Panc1 (cell line): ENCODE measurements at regions not wholly inside any gene's neighbourhood (a gene's known extent, or its start where the extent isn't known, plus 50 kb on each side); places are given as distances from the start of the nearest gene placed in this dataset.

Experiments
- ATAC-seq: fragments of 200-7000 bp; cut with Tn5 transposase; 2 replicates; pipeline ENCODE4 v1.9.1; 2020; ENCODE audit warnings: mild to moderate bottlenecking, moderate library complexity
- BruUV-seq: library from RNA; stranded (reverse); fragments of 400-500 nt; replicated peaks from 2 replicates; lab custom pipeline; 2021; lab: Mats Ljungman, UMichigan
- CTCF ChIA-PET: fragments of 300-600 bp; sonication (Branson Sonifier 250); formaldehyde crosslinking; loops from one replicate; lab custom pipeline; 2022; ENCODE audit warnings: antibody characterized with exemption; lab: Charles Lee
- POLR2A ChIA-PET: fragments of 300-600 bp; sonication (Branson Sonifier 250); formaldehyde crosslinking; loops from one replicate; lab custom pipeline; 2022; ENCODE audit warnings: antibody characterized with exemption; lab: Charles Lee
- DNase-seq: peaks from one replicate; pipeline ENCODE4 v3.0.0-alpha.2; 2010; ENCODE audit warnings: low read depth, low spot score
- H3K27ac ChIP-seq: 2 replicates; pipeline ENCODE4 v1.5.1; 2011; ENCODE audit warnings: mild to moderate bottlenecking, low read length, inconsistent platforms
- H3K27me3 ChIP-seq: fragments of 200-500 bp; sonication (Bioruptor generic); 2 replicates; pipeline ENCODE4 v1.6.0; 2014; ENCODE audit warnings: low read length, inconsistent platforms; ENCODE audit not compliant: control insufficient read depth, insufficient read depth
- H3K36me3 ChIP-seq: fragments of 200-500 bp; sonication (Bioruptor generic); 2 replicates; pipeline ENCODE4 v1.5.1; 2014; ENCODE audit warnings: inconsistent platforms, mild to moderate bottlenecking, low read length, moderate library complexity; ENCODE audit not compliant: control insufficient read depth, insufficient read depth
- H3K4me1 ChIP-seq: 2 replicates; pipeline ENCODE4 v1.5.1; 2011; ENCODE audit warnings: inconsistent platforms, mild to moderate bottlenecking, low read length, moderate library complexity; ENCODE audit not compliant: control insufficient read depth, insufficient read depth
- H3K4me3 ChIP-seq, 2 experiments: 2 replicates each; pipeline ENCODE4 v1.5.1; 2011 to 2012; ENCODE audit warnings: low read depth in 2 of 2, low read length in 2 of 2, mild to moderate bottlenecking in 2 of 2, inconsistent platforms in 1 of 2, moderate library complexity in 1 of 2
- H3K9me3 ChIP-seq: fragments of 200-500 bp; sonication (Bioruptor generic); 2 replicates; pipeline ENCODE4 v1.5.1; 2014; ENCODE audit warnings: low read depth, mild to moderate bottlenecking, inconsistent platforms, low read length, moderate library complexity; ENCODE audit not compliant: control insufficient read depth, insufficient read depth
- POLR2AphosphoS5 ChIP-seq: IDR thresholded peaks from 2 replicates; pipeline ENCODE4 v1.6.1; 2012; ENCODE audit warnings: mild to moderate bottlenecking, low read depth, low read length, moderate library complexity
- SIN3A ChIP-seq: IDR thresholded peaks from 2 replicates; pipeline ENCODE4 v1.6.1; 2012; ENCODE audit warnings: low read depth, mild to moderate bottlenecking, low read length, moderate library complexity, borderline replicate concordance; ENCODE audit not compliant: insufficient read depth
- TCF7L2 ChIP-seq: IDR thresholded peaks from 2 replicates; pipeline ENCODE4 v1.6.1; 2011; ENCODE audit warnings: mild to moderate bottlenecking, low read depth, low read length, inconsistent platforms
- in situ Hi-C: cut with HindIII; loops from 2 replicates; pipeline ENCODE4 v1.10.0; 2016; ENCODE audit warnings: low sequenced_read_pairs, low pct_unique_long_range_greater_than_20kb
- intact Hi-C: fragments of 100-400 bp; cut with micrococcal nuclease; formaldehyde crosslinking; loops from one replicate; pipeline ENCODE4 v1.10.0; 2022; ENCODE audit not compliant: unreplicated experiment
- TF ChIP-seq, protein P1 (sequence below): fragments of 450-650 bp; IDR thresholded peaks from 2 replicates; pipeline ENCODE4 v1.5.1; 2017; ENCODE audit warnings: mild to moderate bottlenecking
- TF ChIP-seq, protein P2 (sequence below), 2 experiments: IDR thresholded peaks; 2 replicates each; pipeline ENCODE4 v1.6.1; 2011 to 2012; ENCODE audit warnings: low read depth in 2 of 2, control low read depth in 1 of 2, low read length in 1 of 2, mild to moderate bottlenecking in 1 of 2, moderate library complexity in 1 of 2; ENCODE audit not compliant: insufficient read depth in 1 of 2

DNA sequence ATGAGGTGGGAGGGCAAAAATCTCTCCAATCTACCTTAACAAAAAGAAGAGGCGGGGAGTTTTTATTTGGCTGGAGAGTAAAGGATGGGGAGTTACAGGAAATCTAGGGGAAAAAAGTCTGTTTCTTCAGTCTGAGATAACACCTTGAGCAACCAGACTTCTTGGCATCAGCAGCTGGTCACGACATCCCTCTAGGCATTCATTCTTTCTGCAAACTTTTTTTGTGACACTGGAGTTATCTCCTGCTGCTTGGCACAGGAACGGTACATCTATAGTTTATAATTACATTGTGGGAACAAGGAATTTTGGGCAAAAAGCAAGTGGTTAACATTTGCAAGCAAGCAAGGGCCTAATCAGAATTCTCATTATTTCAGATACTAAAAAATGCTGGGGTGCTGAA is 50.6 kb upstream of the IFNGR1 start:
- no peaks in the 10 kb centered on the region for H3K9me3 ChIP-seq
- TF ChIP-seq POLR2AphosphoS5 = no peak
- TF ChIP-seq, protein P1, sequence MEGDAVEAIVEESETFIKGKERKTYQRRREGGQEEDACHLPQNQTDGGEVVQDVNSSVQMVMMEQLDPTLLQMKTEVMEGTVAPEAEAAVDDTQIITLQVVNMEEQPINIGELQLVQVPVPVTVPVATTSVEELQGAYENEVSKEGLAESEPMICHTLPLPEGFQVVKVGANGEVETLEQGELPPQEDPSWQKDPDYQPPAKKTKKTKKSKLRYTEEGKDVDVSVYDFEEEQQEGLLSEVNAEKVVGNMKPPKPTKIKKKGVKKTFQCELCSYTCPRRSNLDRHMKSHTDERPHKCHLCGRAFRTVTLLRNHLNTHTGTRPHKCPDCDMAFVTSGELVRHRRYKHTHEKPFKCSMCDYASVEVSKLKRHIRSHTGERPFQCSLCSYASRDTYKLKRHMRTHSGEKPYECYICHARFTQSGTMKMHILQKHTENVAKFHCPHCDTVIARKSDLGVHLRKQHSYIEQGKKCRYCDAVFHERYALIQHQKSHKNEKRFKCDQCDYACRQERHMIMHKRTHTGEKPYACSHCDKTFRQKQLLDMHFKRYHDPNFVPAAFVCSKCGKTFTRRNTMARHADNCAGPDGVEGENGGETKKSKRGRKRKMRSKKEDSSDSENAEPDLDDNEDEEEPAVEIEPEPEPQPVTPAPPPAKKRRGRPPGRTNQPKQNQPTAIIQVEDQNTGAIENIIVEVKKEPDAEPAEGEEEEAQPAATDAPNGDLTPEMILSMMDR = no peak
- no peak for TF ChIP-seq TCF7L2
- TF ChIP-seq, protein P2, sequence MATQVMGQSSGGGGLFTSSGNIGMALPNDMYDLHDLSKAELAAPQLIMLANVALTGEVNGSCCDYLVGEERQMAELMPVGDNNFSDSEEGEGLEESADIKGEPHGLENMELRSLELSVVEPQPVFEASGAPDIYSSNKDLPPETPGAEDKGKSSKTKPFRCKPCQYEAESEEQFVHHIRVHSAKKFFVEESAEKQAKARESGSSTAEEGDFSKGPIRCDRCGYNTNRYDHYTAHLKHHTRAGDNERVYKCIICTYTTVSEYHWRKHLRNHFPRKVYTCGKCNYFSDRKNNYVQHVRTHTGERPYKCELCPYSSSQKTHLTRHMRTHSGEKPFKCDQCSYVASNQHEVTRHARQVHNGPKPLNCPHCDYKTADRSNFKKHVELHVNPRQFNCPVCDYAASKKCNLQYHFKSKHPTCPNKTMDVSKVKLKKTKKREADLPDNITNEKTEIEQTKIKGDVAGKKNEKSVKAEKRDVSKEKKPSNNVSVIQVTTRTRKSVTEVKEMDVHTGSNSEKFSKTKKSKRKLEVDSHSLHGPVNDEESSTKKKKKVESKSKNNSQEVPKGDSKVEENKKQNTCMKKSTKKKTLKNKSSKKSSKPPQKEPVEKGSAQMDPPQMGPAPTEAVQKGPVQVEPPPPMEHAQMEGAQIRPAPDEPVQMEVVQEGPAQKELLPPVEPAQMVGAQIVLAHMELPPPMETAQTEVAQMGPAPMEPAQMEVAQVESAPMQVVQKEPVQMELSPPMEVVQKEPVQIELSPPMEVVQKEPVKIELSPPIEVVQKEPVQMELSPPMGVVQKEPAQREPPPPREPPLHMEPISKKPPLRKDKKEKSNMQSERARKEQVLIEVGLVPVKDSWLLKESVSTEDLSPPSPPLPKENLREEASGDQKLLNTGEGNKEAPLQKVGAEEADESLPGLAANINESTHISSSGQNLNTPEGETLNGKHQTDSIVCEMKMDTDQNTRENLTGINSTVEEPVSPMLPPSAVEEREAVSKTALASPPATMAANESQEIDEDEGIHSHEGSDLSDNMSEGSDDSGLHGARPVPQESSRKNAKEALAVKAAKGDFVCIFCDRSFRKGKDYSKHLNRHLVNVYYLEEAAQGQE (IDR thresholded peaks at IDR 0.05; ENCODE audit: insufficient read depth in 1 of 2, low read depth in 2 of 2, low read length in 1 of 2) = no peak
- no peak for TF ChIP-seq SIN3A
- 0 out of 2 replicates have a peak, but pooled peaks cover 4% of the 10 kb centered on the region for H3K27me3 ChIP-seq
- ATAC-seq (no peak), DNase-seq (no peak)
- ChIA-PET POLR2A (no interaction called here), CTCF (no interaction called here)
- intact Hi-C loops = loop anchor here (5.0 kb wide), 1 partner anchor 147 kb away; no protein-coding TSS in a partner anchor
- in situ Hi-C loops = no loop called here
- H3K4me1 ChIP-seq = no peaks in the 10 kb centered on the region
- H3K27ac ChIP-seq = no peak overlapping the region
- no peak overlapping the region for H3K4me3 ChIP-seq
- no peaks in the 10 kb centered on the region for H3K36me3 ChIP-seq
- BruUV-seq = no TSS peak

DNA sequence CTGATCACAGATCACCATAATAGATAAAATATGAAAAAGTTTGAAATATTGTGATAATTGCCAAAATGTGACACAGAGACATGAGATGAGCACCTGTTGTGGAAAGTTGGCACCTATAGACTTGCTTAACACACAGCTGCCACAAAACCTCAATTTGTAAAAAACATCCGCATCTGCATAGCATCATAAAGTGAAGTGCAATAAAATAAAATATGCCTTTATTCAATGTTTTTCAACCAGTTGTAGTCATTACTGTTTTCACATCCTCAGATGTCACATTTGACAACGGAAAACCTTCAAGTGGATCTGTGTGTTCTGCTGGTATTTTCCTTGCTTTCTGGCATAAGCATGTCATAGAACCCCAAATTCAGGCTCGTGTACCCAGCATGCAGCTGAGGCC is 50.2 kb upstream of the IFNGR1 start:
- intact Hi-C loops = no loop called here
- ChIA-PET POLR2A (no interaction called here), CTCF (no interaction called here)
- no peak overlapping the region for H3K27ac ChIP-seq
- no TSS peak for BruUV-seq
- no peaks in the 10 kb centered on the region for H3K4me1 ChIP-seq
- H3K9me3 ChIP-seq = no peaks in the 10 kb centered on the region
- no peak overlapping the region for H3K4me3 ChIP-seq
- ATAC-seq = no peak
- H3K27me3 ChIP-seq = 0 out of 2 replicates have a peak, but pooled peaks cover 4% of the 10 kb centered on the region
- in situ Hi-C loops = no loop called here
- DNase-seq = no peak
- H3K36me3 ChIP-seq = no peaks in the 10 kb centered on the region
- TF ChIP-seq TCF7L2 (no peak), SIN3A (no peak), POLR2AphosphoS5 (no peak)
- TF ChIP-seq, protein P2 (IDR thresholded peaks at IDR 0.05; ENCODE audit: insufficient read depth in 1 of 2, low read depth in 2 of 2, low read length in 1 of 2) = no peak
- TF ChIP-seq, protein P1 = no peak
